Heart left ventricle (tissue), 16 donors: ENCODE measurements at regions not wholly inside any gene's neighbourhood (a gene's known extent, or its start where the extent isn't known, plus 50 kb on each side); places are given as distances from the start of the nearest gene placed in this dataset.

Experiments used
- ATAC-seq, 4 donors: fragments of 200-7000 bp; cut with Tn5 transposase; one replicate each; pipeline ENCODE4 v1.9.1; 2020 to 2022; ENCODE audit warnings: moderate library complexity in 4 of 4, mild to moderate bottlenecking in 3 of 4, moderate number of reproducible peaks in 1 of 4
- DNase-seq, 5 donors: peaks; one replicate each; pipeline ENCODE4 v3.0.0-alpha.2; 2020
- H3K27ac ChIP-seq, 12 donors: fragments of 200-600 bp; sonication (generic) in 4 of 12; one replicate each; pipeline versions ENCODE4 v1.5.0 to v1.8.0; 2016 to 2022; ENCODE audit warnings: mild to moderate bottlenecking in 2 of 12
- H3K27me3 ChIP-seq, 9 donors: fragments of 200-600 bp; sonication (generic) in 2 of 9; one replicate each; pipeline versions ENCODE4 v1.5.1 to v1.8.0; 2016 to 2022; ENCODE audit warnings: mild to moderate bottlenecking in 3 of 9
- H3K36me3 ChIP-seq, 9 donors: fragments of 200-600 bp; sonication (generic) in 2 of 9; one replicate each; pipeline versions ENCODE4 v1.5.0 to v1.8.0; 2018 to 2022; ENCODE audit warnings: mild to moderate bottlenecking in 2 of 9
- H3K4me1 ChIP-seq, 12 donors: fragments of 200-600 bp; sonication (generic) in 4 of 12; one replicate each; pipeline versions ENCODE4 v1.5.0 to v1.8.0; 2016 to 2022; ENCODE audit warnings: mild to moderate bottlenecking in 3 of 12
- H3K4me3 ChIP-seq, 12 donors: fragments of 200-600 bp; sonication (generic) in 4 of 12; one replicate each; pipeline versions ENCODE4 v1.5.0 to v1.8.0; 2017 to 2022; ENCODE audit warnings: mild to moderate bottlenecking in 9 of 12, moderate library complexity in 4 of 12
- H3K9me3 ChIP-seq, 12 donors: fragments of 200-600 bp; sonication (generic) in 4 of 12; one replicate each; pipeline versions ENCODE4 v1.5.0 to v1.8.0; 2016 to 2022; ENCODE audit warnings: mild to moderate bottlenecking in 1 of 12
- POLR2A ChIP-seq, 2 donors: fragments of 450-650 bp; IDR thresholded peaks; one replicate each; pipeline ENCODE4 v1.6.1; 2017; ENCODE audit warnings: antibody characterized with exemption in 2 of 2, mild to moderate bottlenecking in 2 of 2, moderate library complexity in 2 of 2
- WGBS, 4 donors: extraction: QIAGEN DNeasy Blood & Tissue Kit in 2 of 4; methylation state at CpG; one replicate each; pipeline versions ENCODE4 v1.1.5 to v1.1.7; 2013 to 2018; 5-methylcytosine and 5-hydroxymethylcytosine counted together
- intact Hi-C, 10 donors: fragments of 100-400 bp; cut with DNase I; formaldehyde crosslinking; loops; one replicate each; pipeline versions ENCODE4 v1.11.1 to v1.14.2; 2022
- TF ChIP-seq, protein P1 (sequence below), 12 donors: fragments of 200-600 bp; sonication (generic) in 4 of 12; IDR thresholded peaks; one replicate each; pipeline versions ENCODE4 v1.5.0 to v1.8.0; 2018 to 2022; ENCODE audit warnings: antibody characterized with exemption in 12 of 12, mild to moderate bottlenecking in 5 of 12
- donor health status: ischemic (EF 13 %, LVEDD 7.1; RV severe dilation, severe dysfunction).
- donor health status: healthy with polysubstance abuse.
- donor health status: DM: no; HTN: yes; CAD: no.
- donor health status: DM: no; HTN: no; CAD: no.
- donor health status: ischemic (EF 25% LVEDD 6.9; RV normal size, moderate dysfunction).
- donor health status: ischemic (EF 25% LVEDD 5.7; RV mildly dilated, moderate dysfunction).
- donor health status: healthy.
- donor health status: DM: yes; HTN: yes; CAD: no.
- donor health status: ischemic (EF 35%, LVEDD 5.7; RV mildly dilated, moderate dysfunction).
- donor health status: nonischemic (EF 11% LVEDD 7.7; RV severe dilation, severe dysfunction).
- donor health status: DM: yes; HTN: yes; CAD: no.
- donor health status: PGD.
- donor health status: ischemic (EF 29% LVEDD 5.4; RV normal size, mild dysfunction).
- donor health status: nonischemic (EF 23%, LVEDD 6.1; RV moderate dilation, normal function).

DNA sequence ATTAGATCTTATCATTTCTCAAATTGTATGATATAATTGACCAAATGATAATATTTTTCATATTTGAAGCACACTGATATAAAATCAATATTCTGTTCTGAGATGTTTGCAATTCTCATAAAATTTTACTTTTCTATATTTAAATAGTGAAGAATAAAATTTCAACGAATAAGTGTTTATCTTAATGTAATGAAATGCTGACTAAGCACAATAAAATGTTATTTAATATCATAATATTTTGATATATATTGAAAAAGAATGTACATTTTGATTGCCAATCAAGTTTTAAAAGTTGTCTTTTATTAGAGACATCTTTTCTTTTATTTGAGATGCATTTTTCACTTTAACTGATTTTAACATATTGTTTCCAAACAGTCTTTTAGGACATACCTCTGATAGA, 416.1 kb downstream of the TAF11L14 start:
- no peak for DNase-seq
- intact Hi-C loops = no loop called here
- no peak overlapping the region for H3K4me3 ChIP-seq
- no peak for TF ChIP-seq POLR2A (IDR thresholded peaks at IDR 0.05)
- TF ChIP-seq, protein P1, sequence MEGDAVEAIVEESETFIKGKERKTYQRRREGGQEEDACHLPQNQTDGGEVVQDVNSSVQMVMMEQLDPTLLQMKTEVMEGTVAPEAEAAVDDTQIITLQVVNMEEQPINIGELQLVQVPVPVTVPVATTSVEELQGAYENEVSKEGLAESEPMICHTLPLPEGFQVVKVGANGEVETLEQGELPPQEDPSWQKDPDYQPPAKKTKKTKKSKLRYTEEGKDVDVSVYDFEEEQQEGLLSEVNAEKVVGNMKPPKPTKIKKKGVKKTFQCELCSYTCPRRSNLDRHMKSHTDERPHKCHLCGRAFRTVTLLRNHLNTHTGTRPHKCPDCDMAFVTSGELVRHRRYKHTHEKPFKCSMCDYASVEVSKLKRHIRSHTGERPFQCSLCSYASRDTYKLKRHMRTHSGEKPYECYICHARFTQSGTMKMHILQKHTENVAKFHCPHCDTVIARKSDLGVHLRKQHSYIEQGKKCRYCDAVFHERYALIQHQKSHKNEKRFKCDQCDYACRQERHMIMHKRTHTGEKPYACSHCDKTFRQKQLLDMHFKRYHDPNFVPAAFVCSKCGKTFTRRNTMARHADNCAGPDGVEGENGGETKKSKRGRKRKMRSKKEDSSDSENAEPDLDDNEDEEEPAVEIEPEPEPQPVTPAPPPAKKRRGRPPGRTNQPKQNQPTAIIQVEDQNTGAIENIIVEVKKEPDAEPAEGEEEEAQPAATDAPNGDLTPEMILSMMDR (IDR thresholded peaks at IDR 0.05) = no peak
- H3K9me3 ChIP-seq = peaks cover 0 to 6% (median 0%) of the 10 kb centered on the region in 12 donors
- H3K27ac ChIP-seq = no peak overlapping the region
- H3K27me3 ChIP-seq = no peaks in the 10 kb centered on the region
- WGBS, 4 donors = 71 to 81% (median 80%) methylated on average over 1 of the region's 1 CpG
- H3K4me1 ChIP-seq = no peaks in the 10 kb centered on the region
- ATAC-seq = no peak
- no peaks in the 10 kb centered on the region for H3K36me3 ChIP-seq

DNA sequence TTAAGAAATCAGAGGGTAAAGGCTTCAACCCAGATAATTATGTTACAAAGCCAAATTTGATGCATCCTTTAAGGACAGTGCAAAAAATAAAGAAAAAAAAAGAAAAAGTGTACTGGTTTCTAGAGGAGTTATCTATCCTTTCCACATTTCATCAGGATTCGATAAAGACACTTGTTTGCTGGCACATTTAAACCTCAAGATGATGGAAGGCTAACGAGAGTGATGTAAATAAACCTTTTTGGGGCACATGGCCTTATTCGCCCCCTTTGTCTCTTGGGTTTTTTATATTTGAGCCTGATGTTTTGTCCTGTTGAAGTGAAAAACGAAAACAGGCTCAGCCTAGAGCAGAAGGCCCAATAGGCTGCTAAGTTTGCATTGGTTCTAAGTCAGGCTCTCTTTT, 416.5 kb downstream of the TAF11L14 start:
- Histone ChIP-seq H3K36me3 (no peaks in the 10 kb centered on the region), H3K4me1 (no peaks in the 10 kb centered on the region), H3K27me3 (no peaks in the 10 kb centered on the region), H3K9me3 (peaks cover 0 to 4% (median 0%) of the 10 kb centered on the region in 12 donors), H3K27ac (no peak overlapping the region), H3K4me3 (no peak overlapping the region)
- intact Hi-C loops = no loop called here
- WGBS, 4 donors = 43 to 68% (median 44%) methylated on average over 4 of the region's 4 CpGs
- ATAC-seq (no peak), DNase-seq (no peak)
- TF ChIP-seq POLR2A (IDR thresholded peaks at IDR 0.05) = no peak
- TF ChIP-seq, protein P1 (IDR thresholded peaks at IDR 0.05) = no peak

DNA sequence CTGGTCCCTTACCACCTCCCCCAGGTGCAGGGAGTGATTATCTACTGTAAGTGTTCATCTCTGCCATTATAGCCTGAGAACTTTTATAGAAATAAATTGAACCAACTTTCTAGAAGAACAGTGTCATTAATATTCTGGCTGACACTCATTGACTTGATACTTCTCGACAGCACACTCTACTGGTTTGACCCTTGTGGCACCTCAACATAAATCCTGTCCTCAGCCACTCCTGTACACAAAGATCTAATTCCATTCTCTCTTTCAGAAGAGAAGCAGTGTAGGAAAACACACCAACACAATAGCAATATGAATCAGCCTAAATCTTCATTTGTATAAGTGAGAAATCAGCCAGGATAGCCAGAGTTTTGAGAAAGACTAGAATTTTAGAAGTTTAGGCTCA, 417.7 kb downstream of the TAF11L14 start:
- intact Hi-C loops = no loop called here
- Histone ChIP-seq H3K4me1 (no peaks in the 10 kb centered on the region), H3K36me3 (no peaks in the 10 kb centered on the region), H3K4me3 (no peak overlapping the region), H3K27me3 (no peaks in the 10 kb centered on the region), H3K9me3 (no peaks in the 10 kb centered on the region), H3K27ac (no peak overlapping the region)
- TF ChIP-seq, protein P1 (IDR thresholded peaks at IDR 0.05) = no peak
- no peak for TF ChIP-seq POLR2A (IDR thresholded peaks at IDR 0.05)
- DNase-seq (no peak), ATAC-seq (no peak)
- WGBS, 4 donors = 41 to 53% (median 46%) methylated on average over 1 of the region's 1 CpG

DNA sequence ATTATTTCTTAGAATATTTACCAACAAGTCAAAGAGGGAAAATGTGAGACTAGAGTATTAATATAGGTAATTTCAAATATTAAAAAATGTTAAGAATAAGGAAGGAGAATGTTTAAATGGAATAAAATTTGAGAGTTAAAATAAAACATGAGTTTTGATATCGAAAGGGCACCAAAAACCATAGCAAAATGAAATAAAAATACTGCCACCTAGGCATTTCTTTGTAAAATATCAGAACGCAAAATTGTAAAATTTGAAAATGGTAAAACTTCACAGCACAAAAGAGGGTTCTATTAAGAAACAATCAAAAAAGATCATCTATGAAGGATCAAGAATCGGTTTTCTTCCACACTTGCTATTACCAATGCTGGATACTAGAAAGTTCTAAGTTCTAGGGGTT, 418.3 kb downstream of the TAF11L14 start:
- WGBS, 4 donors = 79 to 86% (median 83%) methylated on average over 3 of the region's 3 CpGs
- no peak for TF ChIP-seq POLR2A (IDR thresholded peaks at IDR 0.05)
- TF ChIP-seq, protein P1 (IDR thresholded peaks at IDR 0.05) = no peak
- H3K27ac ChIP-seq = no peak overlapping the region
- H3K9me3 ChIP-seq = no peaks in the 10 kb centered on the region
- H3K4me3 ChIP-seq = no peak overlapping the region
- ATAC-seq = no peak
- H3K36me3 ChIP-seq = no peaks in the 10 kb centered on the region
- H3K27me3 ChIP-seq = no peaks in the 10 kb centered on the region
- DNase-seq = no peak
- intact Hi-C loops = no loop called here
- no peaks in the 10 kb centered on the region for H3K4me1 ChIP-seq
